T-helper 22 cell (primary cell): ENCODE measurements at regions not wholly inside any gene's neighbourhood (a gene's known extent, or its start where the extent isn't known, plus 50 kb on each side); places are given as distances from the start of the nearest gene placed in this dataset.

Experiments used
- DNase-seq: peaks from one replicate; pipeline ENCODE4 v3.0.0-alpha.2; 2020; ENCODE audit warnings: low read depth

- no peak for DNase-seq
Observed at GRCh38 chr4:123497340-123497739, 100.7 kb downstream of the SPRY1 start.

- DNase-seq: no peak
Observed at GRCh38 chr4:123501733-123502132, 105.1 kb downstream of the SPRY1 start.

- no peak for DNase-seq
Observed at GRCh38 chr4:123503698-123504363, 107.2 kb downstream of the SPRY1 start.

GRCh38 chr4:123505095-123506010, 108.8 kb downstream of the SPRY1 start:
- DNase-seq: no peak

- DNase-seq: no peak
Observed at GRCh38 chr4:123506011-123506695, 109.6 kb downstream of the SPRY1 start.

GRCh38 chr4:123507376-123507775, 110.8 kb downstream of the SPRY1 start:
- no peak for DNase-seq

GRCh38 chr4:123510221-123510620, 113.6 kb downstream of the SPRY1 start:
- DNase-seq: no peak

GRCh38 chr4:123510659-123511058, 114.1 kb downstream of the SPRY1 start:
- DNase-seq: no peak

GRCh38 chr4:123516576-123516975, 120.0 kb downstream of the SPRY1 start:
- no peak for DNase-seq

GRCh38 chr4:123517176-123517575, 120.6 kb downstream of the SPRY1 start:
- DNase-seq: no peak

- DNase-seq: no peak
Observed at GRCh38 chr4:123517971-123518370, 121.4 kb downstream of the SPRY1 start.

- DNase-seq: no peak
Observed at GRCh38 chr4:123520325-123520724, 123.7 kb downstream of the SPRY1 start.

GRCh38 chr4:123522081-123522480, 125.5 kb downstream of the SPRY1 start:
- DNase-seq: no peak

GRCh38 chr4:123522646-123523045, 126.1 kb downstream of the SPRY1 start:
- DNase-seq: no peak

GRCh38 chr4:123524958-123525628, 128.5 kb downstream of the SPRY1 start:
- no peak for DNase-seq

- no peak for DNase-seq
Observed at GRCh38 chr4:123526511-123526910, 129.9 kb downstream of the SPRY1 start.

GRCh38 chr4:123528501-123529277, 132.1 kb downstream of the SPRY1 start:
- no peak for DNase-seq

- no peak for DNase-seq
Observed at GRCh38 chr4:123529278-123529568, 132.6 kb downstream of the SPRY1 start.

GRCh38 chr4:123530357-123530756, 133.8 kb downstream of the SPRY1 start:
- no peak for DNase-seq

GRCh38 chr4:123535037-123535748, 138.6 kb downstream of the SPRY1 start:
- no peak for DNase-seq

GRCh38 chr4:123536225-123536624, 139.6 kb downstream of the SPRY1 start:
- DNase-seq: no peak
